Stromal cell of bone marrow (primary cell): ENCODE measurements at regions not wholly inside any gene's neighbourhood (a gene's known extent, or its start where the extent isn't known, plus 50 kb on each side); places are given as distances from the start of the nearest gene placed in this dataset.

Experiments
- DNase-seq: peaks from one replicate; pipeline ENCODE4 v3.0.0-alpha.2; 2012; ENCODE audit warnings: low read depth

GRCh38 chr16:80176114-80176513 is 364.7 kb upstream of the DYNLRB2 start:
- peak; percentile 15 for DNase-seq

DNA sequence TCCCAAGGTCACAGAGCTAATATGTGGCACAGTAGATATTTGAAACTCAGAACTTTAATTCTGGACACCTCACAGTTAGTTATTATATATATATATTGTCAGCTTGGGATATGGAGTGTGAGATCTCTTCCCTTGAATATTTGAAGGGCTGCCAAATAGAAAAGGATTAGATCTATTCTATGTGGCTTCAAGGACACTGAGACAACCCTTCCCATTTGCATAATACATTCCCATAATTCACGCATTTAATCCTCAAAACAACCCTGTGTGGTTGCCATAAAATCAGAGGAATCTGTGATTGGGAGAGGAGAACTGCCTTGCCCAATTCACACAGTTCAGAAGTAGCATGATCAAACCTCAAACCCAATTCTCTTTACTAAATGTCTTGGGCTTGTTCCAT is 365.8 kb upstream of the DYNLRB2 start:
- no peak for DNase-seq

- DNase-seq = no peak
These were observed 366.4 kb upstream of the DYNLRB2 start for GRCh38 chr16:80174416-80174815.

- no peak for DNase-seq
These were observed 369.0 kb upstream of the DYNLRB2 start for GRCh38 chr16:80171746-80172145.

GRCh38 chr16:80171199-80171598 is 369.6 kb upstream of the DYNLRB2 start:
- DNase-seq = no peak

- no peak for DNase-seq
These were observed 373.0 kb upstream of the DYNLRB2 start for GRCh38 chr16:80167657-80168390.

DNA sequence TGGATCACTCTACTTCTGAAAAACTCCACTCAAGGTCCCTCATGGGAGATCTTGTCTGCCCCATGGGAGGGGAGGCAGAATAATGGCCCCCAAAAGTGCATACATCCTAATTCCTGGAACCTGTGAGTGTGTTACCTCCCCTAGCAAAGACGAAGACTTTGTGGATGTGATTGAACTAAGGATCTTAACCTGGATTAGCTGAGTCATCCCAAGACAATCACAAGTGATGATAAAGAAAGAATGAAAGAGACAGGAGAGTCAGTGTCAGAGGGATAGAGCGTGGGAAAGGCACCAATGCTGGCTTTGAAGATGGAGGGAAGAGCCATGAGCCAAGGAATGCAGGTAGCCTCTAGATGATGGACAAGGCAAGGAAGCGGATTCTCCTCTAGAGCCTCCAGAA is 374.7 kb upstream of the DYNLRB2 start:
- DNase-seq = no peak

- DNase-seq = no peak
These were observed 375.7 kb upstream of the DYNLRB2 start for GRCh38 chr16:80164966-80165550.

DNA sequence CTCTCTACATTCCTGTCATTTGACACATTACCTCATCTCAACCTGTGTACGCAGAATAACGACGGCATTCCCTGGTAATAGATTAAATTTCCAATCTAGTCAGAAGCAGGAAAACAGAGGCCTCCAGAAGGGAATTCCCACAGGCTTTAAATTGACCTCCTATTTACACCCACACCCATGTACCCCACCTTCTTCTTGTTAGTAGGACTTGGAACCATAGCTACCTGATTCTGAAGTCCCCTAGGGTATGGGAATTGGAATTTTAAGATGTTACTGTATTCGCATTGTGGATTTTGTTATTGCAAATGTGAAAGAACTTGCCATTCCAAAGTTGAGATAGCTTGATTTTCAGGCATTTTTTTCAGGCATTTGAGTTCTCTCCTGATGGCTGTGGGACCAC is 377.5 kb upstream of the DYNLRB2 start:
- DNase-seq = no peak

GRCh38 chr16:80161799-80162739 is 378.7 kb upstream of the DYNLRB2 start:
- DNase-seq = no peak

GRCh38 chr16:80158766-80159165 is 382.0 kb upstream of the DYNLRB2 start:
- peak; percentile 48 for DNase-seq

- DNase-seq = no peak
These were observed 389.1 kb upstream of the DYNLRB2 start for GRCh38 chr16:80151722-80152111.

DNA sequence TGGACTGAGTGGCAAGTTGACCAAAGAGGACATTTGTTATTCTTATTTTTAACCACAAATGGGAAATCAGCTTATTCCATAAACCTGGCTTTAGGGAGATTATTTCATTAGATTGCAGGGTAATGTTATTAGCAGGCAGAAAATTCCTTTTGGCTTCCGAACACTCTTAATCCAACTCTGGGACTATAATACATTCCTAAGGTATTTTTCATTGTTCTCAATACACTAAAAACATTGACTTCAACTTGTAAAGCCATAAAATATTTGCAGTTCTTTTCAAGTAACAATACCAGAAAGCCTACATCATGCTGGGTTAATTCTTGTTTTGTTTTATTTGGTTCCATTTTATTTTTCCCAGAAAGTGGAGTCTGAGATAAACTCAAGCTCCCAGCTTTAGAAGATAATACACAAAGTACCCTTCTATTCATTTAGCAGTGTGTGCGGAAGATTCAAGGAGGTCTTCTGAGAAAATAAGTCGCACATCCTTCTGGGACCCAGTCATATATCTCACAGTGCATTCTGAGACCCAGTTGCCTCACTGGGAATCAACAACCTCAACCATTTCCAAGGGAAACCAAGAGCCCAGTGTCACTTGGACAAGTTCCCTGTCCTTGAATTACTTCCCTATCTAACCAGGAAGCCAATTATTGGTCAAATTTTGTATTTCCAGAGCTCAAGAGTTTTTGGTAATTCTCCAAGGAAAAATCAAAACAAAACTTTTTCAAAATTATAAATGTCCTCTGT is 389.6 kb upstream of the DYNLRB2 start:
- no peak for DNase-seq

GRCh38 chr16:80148826-80149225 is 392.0 kb upstream of the DYNLRB2 start:
- DNase-seq = no peak

DNA sequence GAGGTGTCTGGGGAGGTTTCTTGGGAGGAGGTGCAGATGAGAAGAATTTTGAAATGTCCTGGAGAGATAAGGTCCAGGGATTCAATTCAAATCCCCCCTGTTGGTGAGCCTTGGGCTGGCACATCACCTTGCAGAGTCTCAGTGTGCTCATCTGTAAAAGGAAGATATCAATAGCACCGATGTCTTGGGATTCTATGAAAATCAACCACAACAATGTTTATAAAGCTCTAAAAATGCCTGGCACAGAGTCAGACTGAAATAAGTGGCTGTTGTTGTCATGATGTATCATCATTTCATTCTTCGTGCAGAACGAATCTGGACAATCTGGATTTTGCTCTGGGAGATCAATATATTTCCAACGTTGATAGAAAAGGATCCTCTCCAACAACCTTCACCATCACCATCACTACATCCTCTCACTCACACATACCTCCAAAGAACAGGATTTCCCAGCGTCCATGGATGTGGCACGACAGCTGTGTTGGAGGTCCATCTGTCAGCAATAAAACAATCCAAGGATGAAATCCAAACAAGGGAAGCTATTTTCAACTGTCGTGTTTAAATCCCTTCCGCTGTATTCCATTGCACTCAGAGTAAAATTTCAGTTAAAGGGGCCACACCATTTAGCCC is 393.7 kb upstream of the DYNLRB2 start:
- DNase-seq = no peak

DNA sequence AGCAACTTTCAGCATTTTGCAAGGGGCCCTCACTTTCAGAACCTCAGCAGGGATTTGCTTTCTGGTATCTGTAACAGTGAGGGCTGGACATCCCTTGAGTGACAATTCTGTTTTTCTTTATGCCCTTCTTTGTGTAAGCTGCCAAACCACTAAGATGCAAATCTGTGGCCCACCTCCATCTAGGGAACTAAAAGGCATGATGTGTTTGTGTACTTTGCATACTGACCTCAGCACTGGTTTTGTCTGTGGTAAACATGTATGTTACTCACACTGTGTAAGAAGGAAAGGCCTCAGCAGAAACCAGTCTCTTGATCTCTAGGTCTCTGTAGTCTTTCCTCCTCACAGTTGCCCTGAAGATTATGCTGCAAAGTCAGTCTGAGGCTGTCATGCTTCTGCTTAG is 396.6 kb upstream of the DYNLRB2 start:
- DNase-seq = no peak

GRCh38 chr16:80142940-80143339 is 397.9 kb upstream of the DYNLRB2 start:
- no peak for DNase-seq

DNA sequence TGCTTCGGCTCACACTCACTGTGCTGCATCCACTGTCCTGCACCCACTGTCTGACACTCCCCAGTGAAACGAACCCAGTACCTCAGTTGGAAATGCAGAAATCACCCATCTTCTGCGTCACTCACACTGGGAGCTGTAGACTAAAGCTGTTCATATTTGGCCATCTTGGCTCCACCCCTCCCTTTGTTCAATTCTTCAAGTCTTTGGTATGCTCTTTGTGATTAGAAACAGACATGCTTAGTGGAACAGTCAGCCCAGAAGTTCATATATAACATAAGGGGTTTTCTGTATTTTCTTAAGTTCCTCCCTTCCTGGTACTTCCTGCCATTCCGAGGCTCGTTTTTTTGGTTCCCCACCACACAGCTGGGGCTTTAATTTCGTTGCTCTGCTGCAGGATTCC is 398.5 kb upstream of the DYNLRB2 start:
- no peak for DNase-seq

DNA sequence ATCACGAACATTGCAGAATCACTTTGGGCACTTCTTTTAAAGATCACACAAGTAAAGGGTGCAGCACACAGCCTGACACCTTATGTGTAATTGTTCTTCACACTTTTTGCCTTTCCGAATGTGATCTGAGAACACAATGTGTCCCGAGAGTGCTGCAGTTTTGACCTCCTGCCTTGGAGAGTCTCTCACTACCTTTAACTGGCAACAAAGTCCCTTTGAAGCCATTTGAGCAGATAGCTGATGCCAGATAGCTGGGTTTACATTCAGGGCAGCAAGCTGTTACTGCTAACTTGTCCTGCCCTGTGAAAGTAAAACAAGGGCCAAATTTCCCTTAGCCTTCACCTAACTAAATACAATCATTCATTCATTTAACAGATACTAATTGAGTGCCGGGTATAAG is 411.0 kb upstream of the DYNLRB2 start:
- DNase-seq = no peak

DNA sequence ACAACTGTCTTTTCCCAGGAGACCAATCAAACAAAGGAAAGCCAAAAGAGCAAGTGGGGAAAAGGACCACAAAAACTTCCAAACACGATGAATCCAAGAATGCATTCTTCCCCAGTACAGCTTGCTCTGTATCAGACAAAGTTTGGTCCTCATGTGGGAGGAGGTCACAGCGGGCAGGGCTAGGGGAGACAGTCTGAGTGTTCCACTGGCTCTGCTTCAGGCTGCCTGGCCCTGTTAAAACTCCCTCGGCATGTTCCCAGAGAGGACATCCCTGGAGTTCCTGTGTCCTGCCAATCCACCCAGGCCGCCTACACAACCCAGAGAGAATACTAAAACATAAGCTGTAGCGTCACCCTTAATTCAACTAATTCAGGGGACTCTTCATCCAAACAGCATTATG is 415.1 kb upstream of the DYNLRB2 start:
- DNase-seq = no peak

DNA sequence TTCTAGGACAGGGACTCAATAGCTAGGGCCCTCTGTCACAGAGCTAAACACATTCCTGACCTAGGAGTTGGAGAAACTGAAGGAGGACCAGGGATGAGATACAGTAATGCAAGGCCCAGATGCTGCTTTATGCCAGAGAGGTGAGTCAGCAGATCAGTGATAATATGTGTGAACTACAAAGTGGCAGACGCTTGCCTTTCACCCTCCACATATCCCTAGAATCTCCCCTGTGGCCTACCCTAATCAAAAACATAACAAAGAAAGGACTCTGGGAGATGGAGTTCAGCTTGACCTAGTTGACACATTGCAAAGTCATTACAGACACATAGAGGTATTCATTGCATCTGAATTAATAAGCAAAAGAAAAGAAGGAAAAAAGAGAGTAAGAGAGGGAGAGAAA is 417.6 kb upstream of the DYNLRB2 start:
- no peak for DNase-seq

- DNase-seq = peak; percentile 17
These were observed 418.7 kb upstream of the DYNLRB2 start for GRCh38 chr16:80122115-80122514.
